T-helper 9 cell (primary cell): ENCODE measurements at regions not wholly inside any gene's neighbourhood (a gene's known extent, or its start where the extent isn't known, plus 50 kb on each side); places are given as distances from the start of the nearest gene placed in this dataset.

Experiments
- DNase-seq: peaks from one replicate; pipeline ENCODE4 v3.0.0-alpha.2; 2020

DNA sequence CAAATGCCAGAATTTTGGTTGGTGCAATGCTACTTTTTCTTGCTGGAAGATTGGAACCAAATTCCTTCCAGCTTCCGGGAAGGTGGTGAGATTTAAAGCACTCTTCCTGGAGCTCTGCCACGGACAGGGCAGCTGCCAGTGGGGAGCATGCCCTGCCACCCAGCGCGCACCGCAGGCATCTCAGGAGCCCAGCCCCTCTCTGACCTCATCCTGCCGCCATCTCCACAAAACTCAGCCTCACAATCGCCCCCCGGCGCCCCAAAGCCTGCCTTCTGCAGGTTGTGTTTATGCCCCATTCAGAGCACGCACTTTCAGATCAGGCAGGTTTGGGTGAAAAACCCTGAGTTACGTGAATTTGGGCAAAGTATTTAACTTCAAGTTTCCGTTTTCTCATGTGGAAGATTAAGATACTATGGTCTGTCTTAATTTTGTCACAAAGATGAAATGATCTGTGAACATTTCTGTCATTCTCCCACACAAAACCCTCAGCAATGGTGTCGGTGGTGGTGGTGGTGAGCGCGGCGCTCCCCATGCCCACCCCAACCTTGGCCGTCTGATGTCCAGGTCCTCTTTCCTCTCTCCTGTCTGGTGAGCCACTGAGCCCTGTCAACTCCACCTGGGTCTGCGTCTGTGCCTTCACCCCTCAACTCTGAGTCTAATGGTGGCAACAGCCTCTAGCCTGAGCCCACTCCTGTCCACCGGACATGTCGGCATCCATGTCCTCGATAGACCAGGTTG lies 282.8 kb upstream of the SALL3 start:
- DNase-seq, result no peak

DNA sequence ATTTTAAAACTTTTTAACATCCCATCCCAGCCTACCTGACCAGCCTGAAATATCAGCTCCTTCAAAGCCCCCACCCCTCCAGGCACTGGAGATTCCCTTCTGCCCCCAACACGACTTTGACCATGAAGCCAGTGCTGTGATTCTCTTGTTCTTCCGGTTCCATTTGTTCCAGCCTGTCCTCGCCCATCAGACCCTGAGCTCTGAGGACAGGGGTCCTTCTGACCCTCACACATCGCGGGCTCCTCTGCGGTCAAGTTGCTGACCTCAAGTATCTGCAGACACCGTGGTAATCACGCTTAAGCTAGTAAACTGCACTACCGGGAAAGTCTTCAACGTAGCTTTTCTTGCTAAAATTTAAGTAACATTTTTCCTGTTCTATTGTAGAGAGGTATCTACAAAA lies 282.2 kb upstream of the SALL3 start:
- DNase-seq, result no peak

DNA sequence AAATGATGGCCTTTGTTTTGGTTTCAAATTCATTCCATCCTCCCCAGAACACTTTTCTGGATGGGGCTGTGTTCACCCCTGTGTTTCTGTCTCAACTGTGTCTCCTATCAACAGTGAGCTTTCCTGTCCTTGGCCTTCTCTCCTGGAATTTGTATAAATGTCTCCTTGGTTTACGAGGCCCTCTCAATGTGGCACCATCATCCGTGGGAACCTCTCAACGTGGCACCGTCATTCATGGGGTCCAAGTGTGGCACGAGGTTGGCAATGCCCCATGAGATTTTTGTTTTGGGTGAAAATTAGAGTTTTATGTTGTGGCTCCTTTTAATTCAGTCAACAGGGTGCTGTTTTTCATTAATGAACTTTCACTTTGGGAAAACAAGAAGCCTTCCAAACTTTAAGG lies 280.7 kb upstream of the SALL3 start:
- DNase-seq, result no peak

DNA sequence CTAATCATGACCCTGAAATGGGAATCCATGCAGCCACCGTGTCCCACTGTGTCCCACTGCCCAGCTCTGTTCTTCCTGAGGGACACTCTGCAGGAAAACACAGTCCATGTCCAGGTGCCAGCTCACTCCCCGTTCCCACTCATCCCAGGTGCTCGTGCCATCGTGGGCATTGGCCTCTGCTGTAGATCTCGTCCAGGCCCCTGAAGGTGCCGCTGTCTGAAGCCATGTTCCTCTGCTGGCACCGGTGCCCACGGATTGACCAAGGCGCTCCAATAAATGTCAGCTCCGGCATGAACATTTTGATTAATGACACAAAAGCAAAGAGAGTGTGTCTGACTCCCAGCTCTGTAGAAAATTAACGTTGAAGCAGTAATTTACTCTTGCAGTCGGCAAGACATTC lies 280.1 kb upstream of the SALL3 start:
- no peak for DNase-seq

DNA sequence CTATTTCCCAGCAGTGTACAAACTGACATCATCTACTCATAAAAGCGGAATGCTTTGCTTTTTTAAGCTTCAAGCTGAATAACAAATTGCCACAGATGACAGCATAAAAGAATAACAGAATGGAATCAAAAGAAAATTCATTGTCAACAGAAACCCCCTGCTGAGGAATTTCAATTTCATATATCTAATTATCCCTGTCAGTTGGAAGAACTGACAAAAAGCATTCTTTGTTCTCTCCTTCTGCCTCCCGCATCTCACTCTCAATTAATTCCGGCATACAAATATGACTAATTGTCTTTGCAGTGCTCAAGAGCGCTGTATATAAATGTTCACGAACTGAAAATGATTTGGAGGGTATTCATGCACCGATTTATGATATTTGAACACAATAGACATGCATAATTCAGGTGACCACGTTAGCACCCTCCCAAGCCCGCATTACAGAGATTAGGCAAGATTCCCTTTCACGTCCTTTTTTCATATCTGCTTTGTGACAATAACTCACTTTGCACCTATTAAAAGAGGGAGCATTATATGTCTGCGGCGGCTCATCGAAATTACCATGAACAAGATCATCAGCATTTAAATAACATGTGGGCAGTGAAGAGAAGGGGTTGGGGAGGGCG lies 277.7 kb upstream of the SALL3 start:
- no peak for DNase-seq

DNA sequence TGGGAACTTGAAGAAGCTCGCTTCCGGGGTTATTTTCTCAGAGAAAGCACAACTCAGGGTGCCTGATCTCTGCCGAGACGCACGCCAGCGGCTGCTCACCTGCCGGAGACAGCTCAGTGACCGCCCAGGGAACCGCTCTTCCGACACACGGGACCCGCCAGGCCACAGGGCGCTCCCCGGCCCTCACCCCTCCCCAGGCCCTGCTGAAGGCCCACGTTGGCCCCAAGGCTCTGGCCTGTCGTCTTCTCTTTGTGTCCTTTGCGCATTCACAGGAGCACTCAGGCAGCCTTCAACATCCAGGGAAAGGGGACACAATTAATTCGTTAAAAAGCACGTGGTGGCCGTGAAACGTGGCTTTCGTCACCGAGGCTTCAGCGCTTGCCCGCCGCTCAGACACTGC lies 276.3 kb upstream of the SALL3 start:
- no peak for DNase-seq

DNA sequence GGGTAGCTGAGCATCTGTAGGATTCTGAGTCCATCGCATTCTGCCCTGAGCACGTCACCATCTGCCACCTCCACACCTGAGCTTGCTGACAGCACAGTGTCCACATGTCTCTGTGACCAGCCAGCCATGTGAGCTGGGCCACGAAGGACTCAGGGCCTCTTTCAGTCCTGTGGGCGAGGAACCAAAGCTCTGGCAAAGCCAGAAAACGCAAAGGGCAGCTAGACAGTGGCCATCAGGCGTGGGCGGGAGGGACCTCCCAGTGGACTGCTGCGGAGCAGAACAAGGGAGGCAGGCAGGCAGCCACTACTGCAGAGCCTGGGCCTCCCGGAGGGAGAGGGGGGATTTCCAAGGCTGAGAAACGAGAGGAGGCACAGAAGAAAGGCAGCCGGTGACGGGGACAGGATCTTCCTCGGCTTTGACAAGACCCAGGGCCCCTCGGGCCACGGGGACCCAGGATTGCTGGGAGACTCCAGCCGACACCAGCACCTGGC lies 274.6 kb upstream of the SALL3 start:
- DNase-seq, result no peak

DNA sequence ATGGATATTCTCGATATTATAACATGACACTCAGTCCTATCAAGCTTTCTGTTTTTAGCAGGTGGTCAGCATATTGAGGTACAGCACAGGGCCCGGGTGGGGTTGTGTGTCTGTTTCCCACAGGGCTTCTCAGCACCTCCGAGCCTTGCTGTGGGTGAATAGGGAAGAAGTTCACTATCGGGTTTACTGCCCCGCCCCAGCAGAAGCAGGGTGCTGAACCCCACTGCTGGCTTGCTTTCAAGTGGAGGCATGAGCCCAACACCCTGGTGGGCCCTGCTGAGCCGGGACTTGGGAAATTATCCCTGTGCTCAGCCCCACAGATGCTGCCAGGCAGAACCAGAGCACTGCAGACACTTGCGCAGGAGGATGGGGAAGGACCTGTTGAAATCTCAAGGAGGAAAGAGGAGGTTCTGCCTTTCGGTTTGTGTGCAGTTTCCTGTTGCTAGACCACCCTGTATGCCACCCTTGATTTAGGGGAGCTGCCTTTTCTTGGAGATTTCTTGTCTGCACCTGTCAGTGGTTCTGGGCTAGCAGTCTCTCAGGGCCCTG lies 270.3 kb upstream of the SALL3 start:
- no peak for DNase-seq

DNA sequence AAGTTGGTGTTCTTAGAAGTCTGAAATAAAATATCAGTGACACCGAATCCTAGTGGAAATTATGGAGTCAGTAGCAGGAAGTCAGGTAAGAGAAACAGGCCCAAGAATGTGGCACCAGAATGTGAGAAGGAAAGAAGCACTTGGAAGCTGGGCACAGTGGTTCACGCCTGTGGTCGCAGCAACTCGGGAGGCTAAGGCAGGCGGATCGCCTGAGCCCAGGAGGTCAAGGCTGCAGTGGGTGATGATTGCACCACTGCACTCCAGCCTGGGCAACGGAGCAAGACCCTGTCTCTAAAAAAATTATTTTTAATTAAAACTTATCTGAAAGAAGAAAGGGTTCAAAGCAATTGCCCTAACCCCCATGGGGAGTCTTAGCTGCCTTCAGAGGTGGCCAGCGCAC lies 268.3 kb upstream of the SALL3 start:
- no peak for DNase-seq

DNA sequence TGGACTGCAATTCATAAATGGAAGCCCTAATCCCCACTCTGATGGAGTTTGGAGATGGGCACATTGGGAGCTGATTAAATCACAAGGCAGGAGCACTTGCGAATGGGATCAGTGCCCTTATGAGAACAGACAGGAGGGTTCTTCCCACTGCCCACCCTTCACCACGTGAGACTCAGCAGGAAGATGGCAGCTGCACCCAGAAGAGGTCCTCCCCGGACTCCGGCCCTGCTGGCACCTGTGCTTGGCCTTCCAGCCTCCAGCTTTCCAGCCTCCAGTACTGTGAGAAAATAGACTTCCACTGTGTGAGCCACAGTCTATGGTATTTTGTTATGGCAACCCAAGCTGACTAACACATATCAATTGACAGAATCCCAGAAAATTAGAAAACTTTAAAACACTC lies 267.6 kb upstream of the SALL3 start:
- DNase-seq, result no peak

DNA sequence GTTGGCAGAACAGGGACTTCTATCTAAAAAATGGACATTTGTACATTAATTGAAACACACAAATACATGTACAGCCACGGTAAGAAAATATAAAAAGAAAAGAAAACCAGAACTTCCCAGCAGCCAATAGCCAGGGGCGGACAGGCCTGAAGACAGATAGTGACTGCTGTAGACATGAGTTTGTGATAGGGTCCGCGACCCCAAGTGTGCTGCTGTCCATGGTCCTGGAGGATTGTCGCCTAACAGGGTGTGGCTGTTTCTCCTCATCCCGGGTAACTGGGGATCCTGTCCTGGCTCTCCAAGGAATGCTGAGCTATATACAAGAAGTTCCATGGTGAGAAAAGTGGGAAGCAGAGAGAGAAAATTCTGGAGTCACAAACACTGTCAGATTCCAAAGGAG lies 266.5 kb upstream of the SALL3 start:
- DNase-seq, result no peak

DNA sequence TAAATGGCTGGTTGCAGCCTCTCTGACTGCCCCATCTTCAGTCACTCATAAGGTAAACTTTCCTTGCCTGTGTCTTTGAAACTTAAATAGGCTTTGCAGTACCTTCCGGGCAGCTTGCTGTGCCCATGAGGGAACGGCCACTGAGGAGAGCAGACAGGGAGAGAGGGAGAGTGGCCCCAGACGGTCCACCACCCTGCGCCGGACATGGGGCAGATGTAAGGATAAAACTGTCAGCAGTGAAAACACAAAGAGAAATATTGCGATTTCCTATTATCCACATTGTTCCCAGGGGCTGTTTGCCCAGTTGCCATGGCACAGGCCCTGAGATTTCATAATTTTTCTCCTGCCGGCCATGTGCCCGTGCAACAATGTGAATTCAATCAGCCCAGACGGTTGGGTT lies 265.9 kb upstream of the SALL3 start:
- no peak for DNase-seq

DNA sequence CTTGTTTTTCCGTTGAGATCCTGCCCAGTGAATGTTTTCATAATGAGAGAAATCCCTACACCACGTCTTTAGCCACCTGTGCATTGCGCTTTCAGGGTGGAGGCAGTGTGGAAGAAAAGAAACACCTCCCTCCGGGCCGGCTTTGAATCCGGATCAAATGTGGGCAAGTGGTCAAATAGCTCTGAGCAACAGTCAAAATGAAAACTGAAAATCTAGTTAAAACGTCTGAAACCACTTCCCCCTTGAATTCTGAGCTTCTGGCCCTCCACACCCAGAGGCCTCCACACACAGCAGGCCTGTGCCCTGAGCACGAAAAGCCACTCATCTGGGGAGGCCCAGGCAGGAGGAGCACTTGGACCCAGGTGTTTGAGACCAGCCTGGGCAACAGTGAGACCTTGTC lies 263.6 kb upstream of the SALL3 start:
- DNase-seq, result no peak

DNA sequence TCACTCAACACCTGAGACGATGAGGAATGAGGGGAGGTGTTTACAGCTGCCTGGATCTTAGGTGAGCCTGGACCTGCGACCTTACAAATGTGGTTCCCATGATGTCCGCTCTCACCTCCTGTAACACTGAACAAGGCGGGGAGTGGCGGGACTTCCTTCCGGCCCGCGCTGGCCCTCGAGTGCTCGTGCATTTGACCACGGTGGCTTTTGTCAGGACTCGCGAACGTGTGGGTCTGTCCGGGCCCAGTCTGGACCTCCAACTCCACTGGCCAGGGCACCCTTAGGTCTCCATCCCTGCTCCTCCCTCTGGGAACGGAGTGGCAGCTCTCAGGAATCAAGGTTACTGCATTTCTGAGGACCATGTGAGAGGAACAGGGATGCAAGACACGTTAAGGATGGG lies 263.0 kb upstream of the SALL3 start:
- no peak for DNase-seq

DNA sequence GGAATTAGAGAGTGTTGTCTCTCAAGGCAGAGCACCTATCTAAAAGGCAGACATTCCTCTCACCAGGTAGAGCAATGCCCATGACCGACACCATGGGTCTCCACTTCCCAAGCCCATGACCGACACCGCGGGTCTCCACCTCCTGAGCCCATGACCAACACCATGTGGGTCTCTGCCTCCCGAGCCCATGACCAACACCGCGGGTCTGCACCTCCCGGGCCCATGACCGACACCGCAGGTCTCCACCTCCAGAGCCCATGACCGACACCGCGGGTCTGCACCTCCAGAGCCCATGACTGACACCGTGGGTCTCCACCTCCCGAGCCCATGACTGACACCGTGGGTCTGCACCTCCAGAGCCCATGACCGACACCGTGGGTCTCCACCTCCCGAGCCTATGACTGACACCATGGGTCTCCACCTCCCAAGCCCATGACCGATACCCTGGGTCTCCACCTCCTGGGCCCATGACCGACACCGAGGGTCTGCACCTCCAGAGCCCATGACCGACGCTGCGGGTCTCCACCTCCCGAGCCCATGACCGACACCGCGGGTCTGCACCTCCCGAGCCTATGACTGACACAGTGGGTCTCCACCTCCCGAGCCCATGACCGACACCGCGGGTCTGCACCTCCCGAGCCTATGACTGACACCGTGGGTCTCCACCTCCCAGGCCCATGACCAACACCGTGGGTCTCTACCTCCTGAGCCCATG lies 262.4 kb upstream of the SALL3 start:
- DNase-seq, result no peak

DNA sequence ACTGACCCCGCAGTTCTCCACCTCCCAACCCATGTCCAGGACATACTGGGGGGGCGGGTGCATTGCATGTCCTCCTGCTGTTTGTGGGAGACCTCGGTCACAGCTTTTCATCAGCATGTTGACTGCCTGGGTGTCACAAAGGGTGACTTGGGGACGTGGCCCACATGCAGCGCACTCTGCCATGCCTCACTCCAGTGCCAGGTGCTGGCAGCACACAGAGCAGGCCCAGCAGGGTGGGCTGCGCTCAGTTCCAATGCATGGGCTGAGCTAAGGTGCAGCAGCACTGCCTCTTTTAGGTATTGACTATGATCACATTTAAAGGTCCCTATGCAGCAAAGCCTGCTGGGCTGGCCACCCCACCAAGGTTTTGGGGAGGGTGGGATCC lies 261.9 kb upstream of the SALL3 start:
- DNase-seq, result no peak

DNA sequence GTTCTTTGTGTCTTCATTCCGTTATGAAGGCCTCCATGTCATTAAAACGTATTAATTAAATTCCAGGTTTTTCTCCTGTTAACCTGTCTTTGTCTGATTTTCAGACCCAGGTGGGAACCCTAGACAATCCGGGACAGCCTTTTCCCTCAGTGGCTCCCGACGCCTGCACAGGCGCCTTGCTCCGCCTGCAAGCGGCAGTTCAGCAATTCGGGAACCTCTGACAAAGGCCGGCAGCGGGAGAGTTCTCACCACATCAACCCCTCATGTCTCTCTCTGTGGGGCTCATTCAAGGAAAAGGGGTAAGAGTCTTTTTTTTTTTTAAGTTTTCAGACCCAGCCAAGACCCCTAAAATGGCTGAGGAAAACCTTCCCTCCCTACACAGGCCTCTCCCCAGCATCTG lies 259.8 kb upstream of the SALL3 start:
- no peak for DNase-seq

DNA sequence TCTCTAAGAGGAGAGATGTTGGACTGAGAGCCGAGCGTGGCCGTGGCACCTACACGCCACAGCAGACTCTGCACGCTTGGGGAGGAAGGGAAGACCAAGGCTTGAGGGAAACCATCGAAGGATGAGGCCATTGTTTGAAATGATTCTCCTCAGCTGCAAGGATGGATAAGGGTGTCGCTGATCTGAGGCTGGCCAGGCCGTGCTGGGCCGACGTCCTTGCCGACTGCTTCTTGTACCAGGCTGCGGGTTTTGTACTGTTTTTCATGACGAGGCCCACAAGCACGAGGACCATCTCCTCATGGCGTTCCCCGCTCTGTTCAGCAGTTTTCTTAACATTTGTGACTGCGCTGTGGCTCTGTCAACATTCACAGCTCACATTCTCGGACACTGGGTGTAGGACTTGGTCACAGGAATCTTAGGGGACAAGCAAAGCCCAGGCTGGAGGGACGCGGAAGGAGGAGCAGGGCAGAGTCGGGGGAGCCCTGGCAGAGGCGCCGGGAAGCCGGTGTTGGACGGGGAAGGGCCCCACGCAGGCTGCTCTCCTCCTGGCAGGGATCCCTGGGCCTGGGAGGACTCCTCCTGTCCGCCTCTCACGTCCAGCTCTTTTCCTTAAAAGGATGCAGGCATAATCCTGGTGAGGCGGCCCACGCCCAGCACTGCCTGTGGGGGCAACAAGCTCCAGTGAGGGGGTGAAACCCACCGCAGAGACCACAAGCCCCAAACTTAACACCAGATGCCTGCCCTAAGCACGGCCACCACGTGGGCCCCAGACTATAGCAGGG lies 259.0 kb upstream of the SALL3 start:
- DNase-seq, result no peak

DNA sequence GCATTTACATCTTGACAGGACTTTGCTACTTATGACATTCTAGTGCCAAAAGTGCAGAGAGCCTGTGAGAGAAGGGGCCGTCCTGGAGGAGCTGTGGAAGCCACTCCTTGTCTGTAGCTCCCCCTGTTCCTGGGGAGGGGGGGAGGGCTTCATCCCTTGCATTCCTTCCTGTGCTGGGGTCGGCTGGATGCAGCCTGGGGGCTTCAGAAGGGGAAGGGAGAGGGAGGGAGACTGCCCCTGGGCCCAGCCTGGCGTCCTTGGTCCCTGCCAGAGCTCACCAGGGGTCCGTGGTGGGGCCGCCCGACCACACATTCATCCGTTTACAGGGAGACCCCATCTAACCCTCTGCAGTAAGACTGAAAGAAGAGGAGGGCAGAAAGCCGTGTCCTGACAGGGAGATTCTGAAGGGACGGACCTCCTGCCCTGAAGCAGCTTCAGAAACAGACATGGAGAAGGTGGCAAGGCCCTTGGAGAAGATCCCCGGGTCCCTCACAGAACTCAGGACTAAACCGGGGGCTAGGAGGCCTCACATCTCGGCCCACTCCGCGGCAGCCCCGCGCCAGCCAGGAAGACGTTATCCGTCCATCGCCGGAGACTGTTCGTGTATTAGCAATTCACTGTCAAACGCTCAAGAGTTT lies 258.3 kb upstream of the SALL3 start:
- no peak for DNase-seq

DNA sequence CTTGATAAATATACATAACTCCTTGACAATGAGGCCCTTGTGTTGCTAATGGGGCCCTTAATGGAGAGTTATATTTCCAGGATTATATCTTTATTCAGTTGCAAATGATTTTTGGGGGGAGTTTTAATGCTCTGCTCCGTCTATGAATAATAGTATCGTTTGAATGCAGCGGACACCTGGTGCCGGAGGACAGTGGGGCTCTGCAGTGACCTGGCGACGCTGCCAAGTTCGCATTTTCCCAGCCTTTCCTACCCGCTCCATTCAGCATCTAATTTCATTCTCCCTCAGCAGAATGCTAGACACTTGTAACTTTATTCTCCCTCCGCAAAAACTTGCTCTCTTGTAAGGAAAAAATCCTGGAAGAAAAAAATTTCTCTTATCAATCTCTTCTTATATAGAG lies 257.6 kb upstream of the SALL3 start:
- DNase-seq, result no peak

DNA sequence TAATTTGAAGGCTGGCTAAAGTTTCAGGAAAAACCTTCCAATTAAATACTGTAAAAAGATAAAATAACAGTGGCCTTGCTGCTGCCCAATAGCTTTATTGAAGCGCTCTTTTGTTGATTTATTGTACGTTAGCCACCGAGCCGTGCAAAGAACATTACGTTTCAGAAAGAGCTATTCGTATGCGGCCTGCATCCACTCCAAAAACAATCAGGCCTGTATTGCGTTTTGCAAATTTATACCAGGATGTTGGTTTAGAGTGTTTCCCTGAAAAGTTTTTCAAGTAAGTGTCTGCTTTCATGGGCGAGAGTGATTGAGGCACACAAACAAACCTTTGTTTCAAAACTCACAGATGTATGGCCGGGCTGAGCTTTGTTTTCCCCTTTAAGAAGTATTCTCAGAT lies 257.2 kb upstream of the SALL3 start:
- no peak for DNase-seq

DNA sequence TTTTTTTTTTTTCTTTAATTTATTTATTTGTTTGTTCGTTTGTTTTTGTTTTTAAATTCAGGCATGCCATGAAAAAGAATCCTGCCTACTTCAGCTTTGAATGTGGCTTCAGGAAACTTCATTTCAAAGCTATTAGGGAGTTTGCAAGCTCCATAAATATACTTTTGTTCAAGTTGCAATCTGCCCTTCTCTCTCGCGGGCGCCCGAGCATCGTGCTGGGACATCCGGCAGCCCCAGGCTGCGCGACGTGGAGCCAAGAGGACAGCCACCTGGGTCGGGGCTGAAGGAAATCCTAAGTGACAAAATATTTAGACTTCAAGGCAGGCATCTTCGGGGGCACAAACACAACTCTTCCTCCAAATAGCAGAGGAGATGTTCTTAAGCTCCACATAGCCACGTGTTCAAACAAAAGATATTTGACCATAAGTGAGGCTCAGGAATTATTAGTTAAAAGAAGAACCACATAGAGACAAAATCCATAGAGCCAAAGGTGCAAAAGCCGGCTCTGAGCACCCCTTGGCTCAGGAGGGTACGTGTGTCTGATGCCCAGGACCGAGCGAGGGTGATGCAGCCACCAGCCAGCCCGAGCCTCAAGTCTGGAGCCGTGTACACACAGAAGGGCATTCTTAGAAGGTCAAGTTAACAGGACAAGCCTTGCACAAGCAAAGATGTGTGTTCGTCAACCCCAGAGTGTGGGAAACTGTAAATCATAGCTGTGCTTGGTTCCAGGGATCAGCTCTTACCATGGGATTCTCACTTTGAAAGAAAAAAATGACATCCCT lies 256.5 kb upstream of the SALL3 start:
- no peak for DNase-seq
